GM13976 (cell line): ENCODE measurements at regions not wholly inside any gene's neighbourhood (a gene's known extent, or its start where the extent isn't known, plus 50 kb on each side); places are given as distances from the start of the nearest gene placed in this dataset.

Source experiments
- DNase-seq: peaks from one replicate; pipeline ENCODE4 v3.0.0; 2012; ENCODE audit warnings: low spot score
- in situ Hi-C: fragments of 300-500 bp; cut with MboI; formaldehyde crosslinking; loops from one replicate; pipeline ENCODE4 v1.12.0; 2022; ENCODE audit warnings: low sequenced_read_pairs, mixed read lengths, inconsistent platforms; ENCODE audit not compliant: unreplicated experiment
- TF ChIP-seq, protein P1 (sequence below): IDR thresholded peaks from 2 replicates; pipeline ENCODE4 v1.5.1; 2012; ENCODE audit warnings: borderline replicate concordance, mild to moderate bottlenecking; ENCODE audit not compliant: insufficient read depth; ENCODE audit errors: extremely low read depth, missing control alignments, control extremely low read depth

GRCh38 chr3:159187232-159187631 is 385.4 kb downstream of the MFSD1 start:
- TF ChIP-seq, protein P1, sequence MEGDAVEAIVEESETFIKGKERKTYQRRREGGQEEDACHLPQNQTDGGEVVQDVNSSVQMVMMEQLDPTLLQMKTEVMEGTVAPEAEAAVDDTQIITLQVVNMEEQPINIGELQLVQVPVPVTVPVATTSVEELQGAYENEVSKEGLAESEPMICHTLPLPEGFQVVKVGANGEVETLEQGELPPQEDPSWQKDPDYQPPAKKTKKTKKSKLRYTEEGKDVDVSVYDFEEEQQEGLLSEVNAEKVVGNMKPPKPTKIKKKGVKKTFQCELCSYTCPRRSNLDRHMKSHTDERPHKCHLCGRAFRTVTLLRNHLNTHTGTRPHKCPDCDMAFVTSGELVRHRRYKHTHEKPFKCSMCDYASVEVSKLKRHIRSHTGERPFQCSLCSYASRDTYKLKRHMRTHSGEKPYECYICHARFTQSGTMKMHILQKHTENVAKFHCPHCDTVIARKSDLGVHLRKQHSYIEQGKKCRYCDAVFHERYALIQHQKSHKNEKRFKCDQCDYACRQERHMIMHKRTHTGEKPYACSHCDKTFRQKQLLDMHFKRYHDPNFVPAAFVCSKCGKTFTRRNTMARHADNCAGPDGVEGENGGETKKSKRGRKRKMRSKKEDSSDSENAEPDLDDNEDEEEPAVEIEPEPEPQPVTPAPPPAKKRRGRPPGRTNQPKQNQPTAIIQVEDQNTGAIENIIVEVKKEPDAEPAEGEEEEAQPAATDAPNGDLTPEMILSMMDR = no peak
- in situ Hi-C loops = no loop called here
- no peak for DNase-seq

DNA sequence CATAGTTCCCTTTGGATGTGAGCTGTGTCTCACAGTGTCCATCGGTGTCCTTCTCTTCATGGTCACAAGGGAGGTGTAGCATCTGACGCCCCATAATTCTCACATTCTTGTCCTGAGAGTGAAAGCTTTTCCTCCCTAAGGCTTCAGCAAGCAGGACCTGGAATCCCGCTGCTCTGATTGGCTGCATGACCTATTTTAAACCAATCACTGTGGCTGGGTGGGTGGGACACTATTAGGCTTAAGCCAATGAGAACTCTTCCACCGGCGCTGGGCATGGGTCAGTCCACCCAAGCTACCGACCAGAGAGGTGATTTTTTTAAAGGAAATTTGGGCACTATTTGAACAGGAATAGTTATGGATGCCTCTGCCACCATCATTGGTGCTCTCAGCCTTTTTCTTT is 385.9 kb downstream of the MFSD1 start:
- DNase-seq = no peak
- TF ChIP-seq, protein P1 = no peak
- in situ Hi-C loops = no loop called here

GRCh38 chr3:159189994-159190669 is 388.3 kb downstream of the MFSD1 start:
- TF ChIP-seq, protein P1 = no peak
- no peak for DNase-seq
- in situ Hi-C loops = no loop called here

GRCh38 chr3:159191447-159191846 is 389.6 kb downstream of the MFSD1 start:
- no peak for DNase-seq
- in situ Hi-C loops = no loop called here
- TF ChIP-seq, protein P1 = no peak

- TF ChIP-seq, protein P1 = no peak
- DNase-seq = no peak
- in situ Hi-C loops = no loop called here
These were observed 394.5 kb downstream of the MFSD1 start for GRCh38 chr3:159196359-159196758.

- DNase-seq = no peak
- in situ Hi-C loops = no loop called here
- TF ChIP-seq, protein P1 = no peak
These were observed 398.3 kb downstream of the MFSD1 start for GRCh38 chr3:159200176-159200575.
